Astrocyte (in vitro differentiated cells and primary cell): ENCODE measurements at regions not wholly inside any gene's neighbourhood (a gene's known extent, or its start where the extent isn't known, plus 50 kb on each side); places are given as distances from the start of the nearest gene placed in this dataset.

Experiments used
- DNase-seq: peaks from one replicate; pipeline ENCODE4 v3.0.0-alpha.2; 2010; ENCODE audit warnings: low read depth
- FAIRE-seq: peaks from 2 replicates; lab custom pipeline; 2011; peaks lifted over from hg19 to GRCh38; lab: Jason Lieb, UNC
- H2AFZ ChIP-seq: 2 replicates; pipeline ENCODE4 v1.6.0; 2012; ENCODE audit warnings: low read depth, low read length, inconsistent platforms
- H3K27ac ChIP-seq: 2 replicates; pipeline ENCODE4 v1.5.1; 2011; ENCODE audit warnings: low read depth, low read length, inconsistent platforms
- H3K27me3 ChIP-seq: 2 replicates; pipeline ENCODE4 v1.6.0; 2011; ENCODE audit warnings: low read length, inconsistent platforms; ENCODE audit not compliant: insufficient read depth
- H3K36me3 ChIP-seq: 2 replicates; pipeline ENCODE4 v1.5.1; 2011; ENCODE audit warnings: low read length, inconsistent platforms; ENCODE audit not compliant: insufficient read depth
- H3K4me1 ChIP-seq: 2 replicates; pipeline ENCODE4 v1.5.1; 2011; ENCODE audit warnings: low read length, inconsistent platforms; ENCODE audit not compliant: insufficient read depth
- H3K4me2 ChIP-seq: 2 replicates; pipeline ENCODE4 v1.6.0; 2012; ENCODE audit warnings: low read length, inconsistent platforms
- H3K4me3 ChIP-seq: 2 replicates; pipeline ENCODE4 v1.5.1; 2011; ENCODE audit warnings: low read depth, mild to moderate bottlenecking, low read length, inconsistent platforms; ENCODE audit not compliant: insufficient read depth
- H3K79me2 ChIP-seq: 2 replicates; pipeline ENCODE4 v1.6.0; 2012; ENCODE audit warnings: mild to moderate bottlenecking, low read length, inconsistent platforms; ENCODE audit not compliant: insufficient read depth
- H3K9ac ChIP-seq: 2 replicates; pipeline ENCODE4 v1.6.0; 2012; ENCODE audit warnings: mild to moderate bottlenecking, low read length, inconsistent platforms
- H3K9me3 ChIP-seq: 2 replicates; pipeline ENCODE4 v1.5.1; 2012; ENCODE audit warnings: low read depth, mild to moderate bottlenecking, low read length, inconsistent platforms; ENCODE audit not compliant: insufficient read depth
- H4K20me1 ChIP-seq: 2 replicates; pipeline ENCODE4 v1.6.0; 2012; ENCODE audit warnings: low read length, inconsistent platforms; ENCODE audit not compliant: insufficient read depth
- H3K27ac Mint-ChIP-seq: one replicate; pipeline ENCODE4 v1.8.0; 2021; ENCODE audit warnings: mild to moderate bottlenecking, mixed read lengths; ENCODE audit not compliant: unreplicated experiment
- H3K27me3 Mint-ChIP-seq: one replicate; pipeline ENCODE4 v1.8.0; 2021; ENCODE audit warnings: low read depth, mixed read lengths; ENCODE audit not compliant: unreplicated experiment
- H3K36me3 Mint-ChIP-seq: one replicate; pipeline ENCODE4 v1.8.0; 2021; ENCODE audit warnings: low read depth, mixed read lengths; ENCODE audit not compliant: unreplicated experiment
- H3K4me1 Mint-ChIP-seq: one replicate; pipeline ENCODE4 v1.8.0; 2021; ENCODE audit warnings: low read depth, mixed read lengths; ENCODE audit not compliant: unreplicated experiment
- H3K4me3 Mint-ChIP-seq: one replicate; pipeline ENCODE4 v1.8.0; 2021; ENCODE audit warnings: mild to moderate bottlenecking, moderate library complexity, mixed read lengths; ENCODE audit not compliant: unreplicated experiment
- H3K9me3 Mint-ChIP-seq: one replicate; pipeline ENCODE4 v1.8.0; 2021; ENCODE audit warnings: mild to moderate bottlenecking, mixed read lengths; ENCODE audit not compliant: unreplicated experiment
- EZH2 ChIP-seq: IDR thresholded peaks from 2 replicates; pipeline ENCODE4 v1.6.1; 2012; ENCODE audit warnings: mild to moderate bottlenecking, low read length, inconsistent platforms; ENCODE audit not compliant: insufficient read depth
- TF ChIP-seq, protein P1 (sequence below): IDR thresholded peaks from 2 replicates; pipeline ENCODE4 v1.5.1; 2011; ENCODE audit warnings: low read depth, mild to moderate bottlenecking, inconsistent platforms, low read length, moderate library complexity; ENCODE audit not compliant: insufficient read depth

- Mint-ChIP-seq H3K4me3 (no peak overlapping the region), H3K27ac (no peak overlapping the region), H3K27me3 (no peaks in the 10 kb centered on the region), H3K36me3 (no peaks in the 10 kb centered on the region), H3K4me1 (no peaks in the 10 kb centered on the region), H3K9me3 (no peaks in the 10 kb centered on the region)
- Histone ChIP-seq H3K36me3 (no peaks in the 10 kb centered on the region), H3K9me3 (no peaks in the 10 kb centered on the region), H3K9ac (no peak overlapping the region), H3K27me3 (no peaks in the 10 kb centered on the region), H3K4me1 (no peaks in the 10 kb centered on the region), H3K27ac (no peak overlapping the region), H3K79me2 (no peaks in the 10 kb centered on the region), H3K4me2 (no peak overlapping the region), H3K4me3 (no peak overlapping the region), H2AFZ (no peak overlapping the region), H4K20me1 (no peaks in the 10 kb centered on the region)
- TF ChIP-seq EZH2 = no peak
- TF ChIP-seq, protein P1, sequence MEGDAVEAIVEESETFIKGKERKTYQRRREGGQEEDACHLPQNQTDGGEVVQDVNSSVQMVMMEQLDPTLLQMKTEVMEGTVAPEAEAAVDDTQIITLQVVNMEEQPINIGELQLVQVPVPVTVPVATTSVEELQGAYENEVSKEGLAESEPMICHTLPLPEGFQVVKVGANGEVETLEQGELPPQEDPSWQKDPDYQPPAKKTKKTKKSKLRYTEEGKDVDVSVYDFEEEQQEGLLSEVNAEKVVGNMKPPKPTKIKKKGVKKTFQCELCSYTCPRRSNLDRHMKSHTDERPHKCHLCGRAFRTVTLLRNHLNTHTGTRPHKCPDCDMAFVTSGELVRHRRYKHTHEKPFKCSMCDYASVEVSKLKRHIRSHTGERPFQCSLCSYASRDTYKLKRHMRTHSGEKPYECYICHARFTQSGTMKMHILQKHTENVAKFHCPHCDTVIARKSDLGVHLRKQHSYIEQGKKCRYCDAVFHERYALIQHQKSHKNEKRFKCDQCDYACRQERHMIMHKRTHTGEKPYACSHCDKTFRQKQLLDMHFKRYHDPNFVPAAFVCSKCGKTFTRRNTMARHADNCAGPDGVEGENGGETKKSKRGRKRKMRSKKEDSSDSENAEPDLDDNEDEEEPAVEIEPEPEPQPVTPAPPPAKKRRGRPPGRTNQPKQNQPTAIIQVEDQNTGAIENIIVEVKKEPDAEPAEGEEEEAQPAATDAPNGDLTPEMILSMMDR = no peak
- DNase-seq = no peak
- FAIRE-seq = no peak
Measured at GRCh38 chr5:165173651-165174050, 1668.2 kb downstream of the MAT2B start.

- H3K9me3 ChIP-seq = no peaks in the 10 kb centered on the region
- FAIRE-seq = no peak
- no peaks in the 10 kb centered on the region for H3K36me3 Mint-ChIP-seq
Measured at GRCh38 chr5:165175041-165175440, 1669.6 kb downstream of the MAT2B start.

DNA sequence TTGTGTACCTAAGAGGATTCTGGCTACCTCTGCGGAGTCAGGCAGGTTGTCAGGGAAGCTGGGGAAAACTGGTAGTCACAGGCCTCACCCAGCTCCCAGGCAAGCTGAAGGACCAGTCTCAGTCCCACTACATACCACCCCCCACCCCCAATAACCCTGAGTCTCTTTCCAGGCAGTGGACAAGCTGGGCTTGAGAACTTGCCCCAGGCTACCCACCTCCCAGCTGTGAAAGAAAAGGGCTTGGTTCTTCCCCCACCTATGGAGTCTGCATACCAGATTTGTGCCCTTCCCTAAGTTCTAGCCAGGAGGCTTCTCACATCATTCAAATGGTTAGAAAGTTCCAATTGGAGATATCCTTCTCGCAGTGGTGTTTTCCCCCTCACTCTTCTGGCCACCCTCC is 1678.8 kb downstream of the MAT2B start:
- no peaks in the 10 kb centered on the region for H3K36me3 Mint-ChIP-seq
- H3K36me3 ChIP-seq = no peaks in the 10 kb centered on the region
- peaks cover 3% of the 10 kb centered on the region for H3K27me3 Mint-ChIP-seq
- H3K4me1 ChIP-seq = no peaks in the 10 kb centered on the region
- H3K9ac ChIP-seq = no peak overlapping the region
- H3K27ac Mint-ChIP-seq = no peak overlapping the region
- no peak overlapping the region for H3K27ac ChIP-seq
- no peak overlapping the region for H2AFZ ChIP-seq
- H3K9me3 Mint-ChIP-seq = peaks cover 3% of the 10 kb centered on the region
- no peak for FAIRE-seq
- H3K79me2 ChIP-seq = no peaks in the 10 kb centered on the region
- H3K4me3 Mint-ChIP-seq = no peak overlapping the region
- H3K4me1 Mint-ChIP-seq = no peaks in the 10 kb centered on the region
- H3K4me2 ChIP-seq = no peak overlapping the region
- H4K20me1 ChIP-seq = no peaks in the 10 kb centered on the region
- DNase-seq = no peak
- peaks cover 3% of the 10 kb centered on the region for H3K9me3 ChIP-seq
- no peak overlapping the region for H3K4me3 ChIP-seq
- TF ChIP-seq EZH2 = no peak
- TF ChIP-seq, protein P1 = no peak
- no peaks in the 10 kb centered on the region for H3K27me3 ChIP-seq

More at GRCh38 chr5:165175041-165175440, 1669.6 kb downstream of the MAT2B start:
- Mint-ChIP-seq H3K9me3 (no peaks in the 10 kb centered on the region), H3K4me3 (no peak overlapping the region), H3K27ac (no peak overlapping the region), H3K27me3 (no peaks in the 10 kb centered on the region), H3K4me1 (no peaks in the 10 kb centered on the region)
- no peaks in the 10 kb centered on the region for H3K27me3 ChIP-seq
- no peak for DNase-seq
- no peak for TF ChIP-seq EZH2
- TF ChIP-seq, protein P1 = no peak
- H4K20me1 ChIP-seq = no peaks in the 10 kb centered on the region
- H3K4me1 ChIP-seq = no peaks in the 10 kb centered on the region
- no peaks in the 10 kb centered on the region for H3K79me2 ChIP-seq
- no peak overlapping the region for H3K9ac ChIP-seq
- H3K4me3 ChIP-seq = no peak overlapping the region
- no peaks in the 10 kb centered on the region for H3K36me3 ChIP-seq
- H3K4me2 ChIP-seq = no peak overlapping the region
- H2AFZ ChIP-seq = no peak overlapping the region
- no peak overlapping the region for H3K27ac ChIP-seq
